DND-41 (cell line): ENCODE measurements at regions not wholly inside any gene's neighbourhood (a gene's known extent, or its start where the extent isn't known, plus 50 kb on each side); places are given as distances from the start of the nearest gene placed in this dataset.

Source experiments
- CTCF ChIP-seq: IDR thresholded peaks from 2 replicates; pipeline ENCODE4 v1.5.1; 2012; ENCODE audit warnings: borderline replicate concordance, low read length, moderate library complexity, mild to moderate bottlenecking; ENCODE audit not compliant: poor library complexity, severe bottlenecking; ENCODE audit errors: extremely low read depth
- EZH2 ChIP-seq: IDR thresholded peaks from 3 replicates; pipeline ENCODE4 v1.6.1; 2012; ENCODE audit warnings: borderline replicate concordance, low read depth, mild to moderate bottlenecking, moderate library complexity, low read length, inconsistent platforms; ENCODE audit not compliant: severe bottlenecking

GRCh38 chr15:62878070-62878469 lies 164.5 kb upstream of the TPM1 start:
- TF ChIP-seq CTCF (no peak), EZH2 (no peak)
